LNCAP (cell line): ENCODE measurements at regions not wholly inside any gene's neighbourhood (a gene's known extent, or its start where the extent isn't known, plus 50 kb on each side); places are given as distances from the start of the nearest gene placed in this dataset.

Experiments
- CTCF ChIP-seq: fragments of 450-650 bp; IDR thresholded peaks from 2 replicates; pipeline ENCODE4 v1.5.1; 2017; ENCODE audit warnings: mild to moderate bottlenecking

GRCh38 chr7:81420526-81421226 lies 349.2 kb downstream of the HGF start:
- no peak for TF ChIP-seq CTCF

GRCh38 chr7:81419731-81420130 lies 350.1 kb downstream of the HGF start:
- no peak for TF ChIP-seq CTCF

GRCh38 chr7:81416659-81417058 lies 353.2 kb downstream of the HGF start:
- TF ChIP-seq CTCF = no peak

- no peak for TF ChIP-seq CTCF
These were observed 354.7 kb downstream of the HGF start for GRCh38 chr7:81415181-81415580.

GRCh38 chr7:81414411-81414810 lies 355.4 kb downstream of the HGF start:
- TF ChIP-seq CTCF = no peak

GRCh38 chr7:81410471-81411117 lies 359.3 kb downstream of the HGF start:
- no peak for TF ChIP-seq CTCF

- no peak for TF ChIP-seq CTCF
These were observed 361.1 kb downstream of the HGF start for GRCh38 chr7:81408728-81409127.

- no peak for TF ChIP-seq CTCF
These were observed 362.8 kb downstream of the HGF start for GRCh38 chr7:81407094-81407493.
